Daoy (cell line): ENCODE measurements at regions not wholly inside any gene's neighbourhood (a gene's known extent, or its start where the extent isn't known, plus 50 kb on each side); places are given as distances from the start of the nearest gene placed in this dataset.
"Not testable (repeated sequence)": the region's sequence is repeated elsewhere in the genome, so short reads cannot be mapped to it uniquely, and the experiment has no call there.

Experiments used
- DNase-seq: peaks from one replicate; pipeline ENCODE4 v3.0.0-alpha.2; 2015; ENCODE audit warnings: low read depth

- not testable (repeated sequence) for DNase-seq
Measured at GRCh38 chr16:88227722-88228482, 154.9 kb upstream of the ZNF469 start.

GRCh38 chr16:88228751-88229150 is 154.0 kb upstream of the ZNF469 start:
- not testable (repeated sequence) for DNase-seq

- not testable (repeated sequence) for DNase-seq
Measured at GRCh38 chr16:88229710-88230109, 153.0 kb upstream of the ZNF469 start.

GRCh38 chr16:88230276-88230966 is 152.3 kb upstream of the ZNF469 start:
- not testable (repeated sequence) for DNase-seq

GRCh38 chr16:88230967-88231615 is 151.7 kb upstream of the ZNF469 start:
- DNase-seq: not testable (repeated sequence)

GRCh38 chr16:88231839-88232238 is 150.9 kb upstream of the ZNF469 start:
- not testable (repeated sequence) for DNase-seq

- not testable (repeated sequence) for DNase-seq
Measured at GRCh38 chr16:88232401-88233258, 150.1 kb upstream of the ZNF469 start.

- not testable (repeated sequence) for DNase-seq
Measured at GRCh38 chr16:88233621-88234420, 148.9 kb upstream of the ZNF469 start.

GRCh38 chr16:88234421-88235271 is 148.1 kb upstream of the ZNF469 start:
- peak; percentile 57 for DNase-seq

GRCh38 chr16:88235691-88236090 is 147.1 kb upstream of the ZNF469 start:
- peak; percentile 25 for DNase-seq

GRCh38 chr16:88236229-88236628 is 146.5 kb upstream of the ZNF469 start:
- DNase-seq: not testable (repeated sequence)

GRCh38 chr16:88237314-88237713 is 145.4 kb upstream of the ZNF469 start:
- DNase-seq: not testable (repeated sequence)

- not testable (repeated sequence) for DNase-seq
Measured at GRCh38 chr16:88237761-88238415, 144.9 kb upstream of the ZNF469 start.

- DNase-seq: peak; percentile 98
Measured at GRCh38 chr16:88238732-88239274, 144.0 kb upstream of the ZNF469 start.

- peak; percentile 67 for DNase-seq
Measured at GRCh38 chr16:88240118-88240517, 142.6 kb upstream of the ZNF469 start.

- not testable (repeated sequence) for DNase-seq
Measured at GRCh38 chr16:88240776-88241175, 142.0 kb upstream of the ZNF469 start.

GRCh38 chr16:88241404-88242311 is 141.1 kb upstream of the ZNF469 start:
- DNase-seq: not testable (repeated sequence)
